Activated CD4-positive, alpha-beta T cell treated with anti-CD3 and anti-CD28 coated beads for 24 hours (primary cell): ENCODE measurements at regions not wholly inside any gene's neighbourhood (a gene's known extent, or its start where the extent isn't known, plus 50 kb on each side); places are given as distances from the start of the nearest gene placed in this dataset.

Experiments used
- DNase-seq, 2 donors: peaks; one replicate each; pipeline ENCODE4 v3.0.0-alpha.2; 2020; ENCODE audit warnings: low read depth in 2 of 2

DNA sequence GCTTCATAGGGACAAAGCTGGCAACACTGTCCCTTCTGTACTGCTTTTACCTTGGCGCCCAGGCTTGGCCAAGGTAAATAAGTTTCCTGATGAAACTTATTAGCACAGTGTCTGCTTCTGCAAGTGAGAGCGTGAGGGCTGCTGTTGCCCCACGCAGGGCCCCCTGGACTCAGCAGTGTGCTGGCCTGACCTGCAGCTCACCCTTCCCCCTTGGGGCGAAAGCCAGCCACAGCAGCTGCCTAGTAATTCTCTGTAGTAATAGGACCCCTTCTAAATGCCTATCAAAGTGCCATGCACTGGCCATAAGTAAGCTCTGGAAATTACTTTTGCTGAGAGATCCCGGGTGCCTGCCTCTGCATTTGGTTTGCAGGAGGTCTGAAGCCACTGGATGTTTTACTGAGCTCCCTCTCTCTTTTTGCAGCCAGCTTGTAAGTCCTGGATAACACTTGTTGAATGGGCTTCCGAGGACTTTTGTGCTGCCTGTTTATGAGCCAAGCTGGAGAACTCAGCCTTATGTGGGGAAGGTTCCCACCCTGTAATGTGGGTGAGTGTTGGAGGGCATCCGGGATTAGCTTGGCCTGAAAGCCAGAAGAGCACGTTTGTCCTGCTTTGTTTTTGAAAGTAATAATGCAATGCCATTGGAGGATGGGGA, 293.9 kb downstream of the C7orf25 start:
- DNase-seq: no peak

- no peak for DNase-seq
Measured at GRCh38 chr7:42617071-42617765, 294.7 kb downstream of the C7orf25 start.

DNA sequence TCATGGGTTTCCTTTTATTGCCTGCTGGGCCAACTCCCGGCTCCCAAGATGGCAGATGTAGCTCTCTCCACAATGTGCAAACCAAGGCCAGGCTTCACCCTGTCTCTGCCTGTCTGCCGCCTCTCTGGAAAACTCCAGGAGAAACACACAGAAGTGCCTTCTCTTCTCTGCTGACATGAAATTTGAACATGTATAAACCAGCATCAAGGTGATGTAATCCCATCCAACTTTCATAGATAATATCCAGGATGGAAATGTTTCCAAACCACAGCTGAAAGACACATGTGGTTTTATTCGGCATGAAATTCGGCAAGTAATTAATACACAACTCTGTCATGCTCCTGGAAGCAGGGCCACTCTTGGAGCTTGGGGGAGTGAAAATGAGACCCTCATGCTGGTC, 297.2 kb downstream of the C7orf25 start:
- DNase-seq: no peak

DNA sequence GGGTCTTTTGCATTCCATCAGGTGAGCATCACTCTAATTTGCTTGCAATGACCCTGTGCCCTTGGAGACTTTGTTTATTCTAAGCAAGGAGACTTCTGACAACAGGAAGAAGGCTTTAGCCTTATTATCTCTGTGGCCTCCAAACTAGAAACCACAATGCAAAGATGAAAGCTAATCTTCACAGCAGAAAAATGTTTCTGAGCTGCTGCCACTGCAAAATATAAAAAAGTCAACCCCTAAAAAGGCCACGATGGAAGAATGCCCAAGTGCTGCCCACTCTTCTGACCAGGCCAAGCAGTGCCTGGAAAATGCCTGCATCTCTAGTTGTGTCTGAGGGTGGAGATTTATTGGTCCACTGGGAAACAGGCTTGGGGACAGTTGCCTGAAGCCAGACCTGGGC, 299.9 kb downstream of the C7orf25 start:
- DNase-seq: no peak

DNA sequence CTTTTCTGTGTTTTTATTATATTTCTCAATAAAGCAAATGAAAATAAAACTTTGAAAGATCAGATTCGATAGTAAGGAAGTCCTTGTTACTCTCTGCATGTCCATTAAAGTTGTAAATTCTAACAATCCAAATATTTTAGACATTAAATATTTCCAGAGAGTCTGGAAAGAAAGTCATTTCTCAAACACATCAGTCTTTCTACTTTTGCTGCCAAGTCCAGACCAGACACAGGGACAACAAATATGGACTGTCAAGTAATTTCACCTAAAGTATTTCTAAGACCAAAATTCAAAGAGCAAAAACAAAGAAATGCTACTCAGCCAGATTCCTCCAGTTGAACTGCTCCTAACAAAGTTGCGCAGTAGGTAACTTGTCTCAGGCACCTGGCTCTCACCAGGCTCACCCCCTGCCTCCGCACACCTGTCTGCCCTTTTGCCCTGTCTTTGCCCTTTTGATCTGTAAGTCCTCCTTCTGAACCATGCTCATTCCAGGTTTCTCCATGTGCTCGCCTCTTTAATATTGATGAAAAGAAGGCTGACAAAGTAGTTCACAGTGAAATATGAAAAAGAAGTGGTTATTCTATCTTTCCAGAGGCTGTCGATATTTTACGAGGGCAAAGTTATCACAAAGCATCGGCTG, 300.5 kb downstream of the C7orf25 start:
- no peak for DNase-seq

DNA sequence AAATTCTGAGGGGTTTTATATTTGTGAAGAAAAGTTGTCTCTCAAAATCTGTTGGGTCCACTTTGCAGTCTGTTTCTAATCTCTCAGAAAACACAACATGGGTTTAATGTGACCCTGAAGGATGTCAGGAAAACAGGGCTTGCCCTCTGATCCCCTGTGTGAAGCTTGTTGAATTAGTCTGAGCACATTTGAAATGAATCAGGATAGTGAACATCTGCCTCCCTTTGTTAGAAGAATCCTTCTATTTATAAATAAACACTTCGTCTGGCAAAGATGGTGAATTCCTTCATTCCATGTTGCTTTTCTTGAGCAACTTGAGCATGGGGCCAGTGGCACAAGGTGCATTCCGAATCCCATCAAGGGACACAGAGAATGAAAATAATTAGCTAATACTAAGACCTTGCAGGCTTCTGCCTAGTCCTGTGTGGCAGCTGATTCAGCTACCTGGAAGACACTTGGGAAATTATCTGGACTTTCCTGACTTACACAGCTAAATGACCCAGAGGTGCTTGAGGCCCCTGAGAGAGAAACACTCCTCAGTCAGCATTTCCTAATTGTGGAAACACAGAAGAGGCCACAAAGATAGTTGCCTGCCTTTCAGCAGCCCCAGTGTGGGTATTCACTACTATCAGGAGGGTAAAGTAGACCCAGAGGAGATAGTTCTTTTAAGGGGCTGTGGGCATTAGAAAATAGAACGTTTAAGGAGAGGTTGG, 305.5 kb downstream of the C7orf25 start:
- no peak for DNase-seq

DNA sequence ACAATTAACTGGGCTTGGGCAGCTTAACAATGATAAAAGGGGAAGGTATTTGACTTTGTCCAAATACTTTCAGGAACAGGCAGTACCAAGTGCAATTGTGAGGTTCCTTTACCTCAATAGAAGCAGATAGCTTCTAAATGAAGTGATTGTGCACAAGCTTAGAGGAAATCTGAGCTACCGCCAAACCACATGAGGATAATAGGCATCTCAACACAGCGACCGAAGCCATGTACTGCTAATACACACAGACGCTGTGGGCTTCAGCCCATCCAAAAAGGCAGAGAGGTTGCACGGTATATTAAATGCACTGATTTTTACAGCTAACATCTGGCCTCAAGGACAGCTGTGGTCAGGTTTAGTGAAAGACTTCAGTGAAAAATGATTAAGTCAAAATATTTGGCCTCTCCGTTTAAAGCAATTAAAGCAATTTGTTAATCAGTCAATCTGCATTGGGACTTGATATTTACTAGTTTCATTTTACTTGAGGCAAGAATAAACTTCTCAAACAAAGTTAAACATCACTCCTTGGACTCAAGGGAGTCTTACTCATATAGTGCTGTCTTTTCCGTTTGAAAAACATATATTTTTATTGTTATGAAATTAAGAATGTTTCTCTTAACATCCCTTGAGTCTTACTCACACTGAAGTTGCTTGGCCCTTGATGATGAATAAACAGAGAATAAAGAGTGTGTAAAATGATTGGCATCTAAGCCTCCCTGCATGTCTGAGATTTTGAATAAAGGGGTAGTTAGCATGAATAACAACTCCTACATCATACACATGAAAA, 306.3 kb downstream of the C7orf25 start:
- no peak for DNase-seq

- no peak for DNase-seq
Measured at GRCh38 chr7:42603496-42603895, 308.4 kb downstream of the C7orf25 start.

- DNase-seq: no peak
Measured at GRCh38 chr7:42597300-42597699, 314.6 kb downstream of the C7orf25 start.

GRCh38 chr7:42596737-42597136, 315.1 kb downstream of the C7orf25 start:
- DNase-seq: no peak

- no peak for DNase-seq
Measured at GRCh38 chr7:42593860-42594259, 318.0 kb downstream of the C7orf25 start.

- DNase-seq: no peak
Measured at GRCh38 chr7:42590771-42591310, 321.0 kb downstream of the C7orf25 start.

GRCh38 chr7:42588876-42589275, 323.0 kb downstream of the C7orf25 start:
- no peak for DNase-seq

GRCh38 chr7:42587806-42588205, 324.1 kb downstream of the C7orf25 start:
- no peak for DNase-seq

- DNase-seq: no peak
Measured at GRCh38 chr7:42580061-42580460, 331.8 kb downstream of the C7orf25 start.

DNA sequence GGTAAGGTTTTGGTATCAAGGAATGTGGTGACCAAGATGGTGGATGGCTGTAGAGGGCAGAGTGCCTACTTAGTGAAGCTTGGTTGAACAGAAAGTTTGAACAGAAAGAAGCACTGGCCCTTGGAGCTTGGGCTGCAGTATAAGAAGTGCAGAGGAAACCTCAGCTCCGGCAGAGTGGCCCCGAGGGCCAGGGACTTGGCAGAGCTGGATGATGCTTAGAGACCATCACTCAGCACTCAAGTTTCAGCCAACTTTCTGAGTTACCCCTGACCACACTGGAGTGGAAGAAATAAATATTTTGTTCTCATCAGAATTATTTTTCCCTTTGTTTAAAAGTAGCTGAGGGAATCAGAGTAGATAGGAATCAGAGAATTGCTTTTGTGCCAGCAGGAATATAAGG, 336.7 kb downstream of the C7orf25 start:
- DNase-seq: no peak

DNA sequence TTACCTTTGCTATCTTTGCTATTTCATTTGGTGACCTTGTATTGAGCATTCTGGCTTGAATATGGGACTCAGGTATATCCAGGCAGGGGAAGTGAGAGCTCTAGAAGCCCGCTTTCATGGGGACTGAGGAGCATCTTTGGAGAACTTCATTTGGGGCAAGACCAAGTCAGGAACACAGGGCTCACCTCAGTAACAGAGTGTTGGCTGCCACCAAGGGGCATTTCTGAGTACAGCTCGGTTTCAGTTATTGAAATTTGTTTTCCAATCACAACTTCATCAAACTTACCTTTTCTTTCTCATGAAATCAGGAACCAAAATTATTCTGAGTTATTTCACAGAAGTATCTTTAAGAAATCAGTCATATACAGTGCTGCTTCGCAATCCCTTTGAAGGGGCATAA, 337.2 kb downstream of the C7orf25 start:
- DNase-seq: no peak

GRCh38 chr7:42573881-42574672, 337.1 kb upstream of the GLI3 start:
- no peak for DNase-seq

GRCh38 chr7:42572561-42572960, 335.6 kb upstream of the GLI3 start:
- DNase-seq: no peak

DNA sequence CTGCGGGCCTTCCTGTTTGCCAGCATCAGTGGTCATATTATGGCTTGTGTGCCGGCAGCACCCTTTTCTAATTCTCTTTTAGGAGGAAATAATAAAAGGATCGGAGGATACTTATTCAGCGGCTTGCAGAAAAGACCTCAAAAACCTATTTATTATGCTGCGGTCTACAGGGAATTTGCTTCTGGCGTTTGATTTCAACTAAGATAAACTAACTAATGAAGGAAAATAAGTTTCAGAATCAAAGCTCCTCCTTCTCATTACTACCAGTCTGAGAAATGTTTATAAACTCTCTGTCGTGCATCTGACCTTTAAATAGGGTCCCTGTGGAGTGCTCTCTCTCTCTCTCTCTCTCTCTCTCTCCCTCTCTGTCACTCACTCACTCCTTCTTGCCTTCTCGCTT, 335.0 kb upstream of the GLI3 start:
- no peak for DNase-seq

DNA sequence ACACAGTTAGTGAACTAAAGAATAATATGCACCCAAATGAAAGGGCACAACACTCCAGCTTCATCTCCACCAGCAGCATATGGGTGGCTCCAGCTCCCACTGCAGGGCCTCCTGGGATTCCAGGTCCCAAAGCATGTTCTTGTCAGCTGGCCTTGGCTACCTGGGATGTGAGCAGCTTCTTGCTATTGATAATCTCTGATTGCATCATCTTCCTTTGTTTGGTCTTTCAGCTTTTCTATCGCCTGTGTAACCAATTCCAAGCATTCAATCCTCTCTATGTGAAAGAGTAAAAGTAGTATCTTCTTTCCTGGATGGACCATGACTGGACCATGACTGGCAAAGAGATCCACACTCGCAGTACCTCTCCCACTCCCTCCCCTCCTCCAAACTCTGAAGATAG, 333.9 kb upstream of the GLI3 start:
- DNase-seq: no peak
